Fibroblast of pulmonary artery (primary cell): ENCODE measurements at regions not wholly inside any gene's neighbourhood (a gene's known extent, or its start where the extent isn't known, plus 50 kb on each side); places are given as distances from the start of the nearest gene placed in this dataset.

Experiments
- DNase-seq: peaks from one replicate; pipeline ENCODE4 v3.0.0-alpha.2; 2010; ENCODE audit warnings: low read depth
- H3K4me3 ChIP-seq: replicated peaks from 2 replicates; pipeline ENCODE4 v1.5.1; 2011; ENCODE audit warnings: low read depth, mild to moderate bottlenecking, control low read depth, low read length, moderate library complexity
- CTCF ChIP-seq: IDR thresholded peaks from 2 replicates; pipeline ENCODE4 v1.5.1; 2011; ENCODE audit warnings: mild to moderate bottlenecking, control low read depth, low read length, inconsistent platforms; ENCODE audit errors: missing control alignments

- peak; percentile 9 for DNase-seq
- TF ChIP-seq CTCF = no peak
- no peak overlapping the region for H3K4me3 ChIP-seq
Observed at GRCh38 chr11:37502202-37502601, 904.2 kb upstream of the RAG2 start.

DNA sequence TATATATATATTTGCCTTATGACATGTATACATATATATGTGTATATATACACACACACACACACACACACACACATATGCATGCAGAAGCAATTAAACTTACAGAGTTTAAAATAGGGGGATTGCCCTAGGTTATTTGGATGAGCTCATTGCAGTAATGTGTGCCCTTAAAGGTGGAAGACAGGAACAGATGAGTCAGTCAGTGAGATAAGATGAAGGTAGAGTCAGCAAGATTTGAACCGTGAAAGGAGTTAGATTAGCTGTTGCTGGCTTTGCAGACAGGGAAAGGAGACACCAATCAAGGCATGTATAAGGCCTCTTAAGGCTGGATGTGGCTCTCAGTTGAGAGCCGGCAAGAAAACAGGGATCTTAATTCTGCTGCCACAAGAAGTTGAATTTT is 902.4 kb upstream of the RAG2 start:
- TF ChIP-seq CTCF = no peak
- no peak overlapping the region for H3K4me3 ChIP-seq
- DNase-seq = no peak

DNA sequence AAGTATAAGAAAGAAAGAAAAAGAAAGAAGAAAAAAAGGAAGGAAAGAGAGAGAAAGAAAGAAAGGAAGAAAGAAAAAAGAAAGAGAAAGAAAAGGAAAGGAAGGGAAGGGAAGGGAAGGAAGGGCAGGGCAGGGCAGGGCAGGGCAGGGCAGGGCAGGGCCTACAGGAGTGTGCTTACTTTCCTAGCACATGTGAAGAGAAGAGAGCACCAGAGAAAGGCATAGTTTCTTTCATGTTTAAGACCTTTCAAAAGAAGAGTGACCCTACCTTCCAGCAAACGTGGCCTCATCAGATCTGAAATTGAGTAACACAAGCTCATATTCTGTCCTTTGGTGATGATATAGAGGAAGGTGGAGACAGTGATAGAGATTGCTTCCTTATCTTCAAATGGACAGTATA is 899.3 kb upstream of the RAG2 start:
- H3K4me3 ChIP-seq = no peak overlapping the region
- DNase-seq = no peak
- no peak for TF ChIP-seq CTCF

DNA sequence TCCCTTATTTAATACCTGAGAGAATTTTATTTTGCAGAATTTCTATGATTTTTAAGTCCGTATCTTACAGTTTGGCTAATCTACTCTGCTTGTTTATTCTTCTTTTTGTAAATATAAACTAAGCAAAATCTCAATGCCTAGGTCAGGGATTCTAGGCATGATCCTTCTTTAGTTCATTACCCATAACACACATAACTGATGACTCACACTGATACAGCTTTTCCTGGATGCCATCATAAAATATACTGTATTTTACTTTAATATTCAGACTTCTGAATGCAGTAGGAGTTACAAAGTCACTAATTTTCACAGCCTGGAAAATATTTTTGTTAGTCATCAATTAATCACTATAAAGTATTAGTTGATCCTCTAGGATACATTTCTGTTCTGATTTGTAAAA is 898.2 kb upstream of the RAG2 start:
- no peak overlapping the region for H3K4me3 ChIP-seq
- no peak for DNase-seq
- no peak for TF ChIP-seq CTCF

DNA sequence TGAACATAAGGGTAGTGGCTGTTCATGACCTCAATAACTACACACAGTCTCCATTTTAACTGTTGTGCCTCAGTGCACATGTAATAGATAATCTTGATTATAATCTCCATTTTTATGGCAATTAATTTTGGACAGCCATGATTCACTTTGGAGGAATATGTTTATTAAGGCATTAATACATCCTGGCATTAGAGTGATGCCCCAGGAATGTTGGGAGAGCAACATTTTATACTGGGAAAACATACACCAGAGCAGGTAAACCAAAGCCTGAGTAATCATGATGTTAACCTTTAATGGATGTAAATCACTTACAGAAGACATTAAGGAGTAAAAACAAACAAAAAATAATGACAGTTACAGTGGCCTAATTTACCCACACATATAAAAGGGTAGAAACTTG is 886.3 kb upstream of the RAG2 start:
- TF ChIP-seq CTCF = no peak
- DNase-seq = no peak
- no peak overlapping the region for H3K4me3 ChIP-seq

DNA sequence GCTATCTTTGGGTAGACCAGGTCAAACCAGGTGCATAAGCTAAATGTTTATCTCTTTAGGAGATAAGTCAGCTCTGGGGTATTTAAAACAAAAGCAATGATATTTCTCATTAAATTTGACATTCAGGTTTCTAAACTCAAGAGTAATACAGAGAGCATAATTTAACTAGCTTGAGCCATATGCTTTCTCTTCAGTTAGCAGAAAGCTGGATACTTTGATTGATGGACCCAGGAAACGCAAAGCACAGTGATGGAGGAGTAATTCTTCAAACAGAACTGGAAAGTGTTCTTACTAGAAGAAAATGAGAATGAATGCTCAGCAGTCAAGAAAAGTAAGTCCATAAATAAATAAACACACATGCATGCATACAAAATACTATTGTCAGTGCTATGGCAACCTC is 885.7 kb upstream of the RAG2 start:
- no peak for DNase-seq
- no peak overlapping the region for H3K4me3 ChIP-seq
- TF ChIP-seq CTCF = no peak

DNA sequence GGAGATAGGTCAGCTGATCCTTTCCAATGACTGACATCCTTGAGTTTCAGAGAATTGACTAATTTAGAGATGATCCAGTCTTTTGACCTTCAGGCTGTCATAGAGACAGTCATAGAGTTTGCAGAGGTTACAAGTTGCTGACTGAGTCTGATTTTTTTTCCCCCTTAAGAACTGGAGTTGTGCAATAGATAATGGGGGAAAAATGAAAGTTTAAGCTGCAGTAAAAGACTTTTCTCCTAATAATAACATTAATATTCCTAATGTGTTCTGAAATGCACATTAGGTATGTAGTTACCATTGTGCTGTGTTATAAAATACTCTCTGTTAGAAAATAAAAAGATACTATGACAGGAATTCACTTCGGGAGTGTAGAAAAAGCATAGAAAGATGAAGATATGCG is 876.9 kb upstream of the RAG2 start:
- TF ChIP-seq CTCF = no peak
- DNase-seq = peak; percentile 1
- no peak overlapping the region for H3K4me3 ChIP-seq
